Islet precursor cell (in vitro differentiated cells): ENCODE measurements at regions not wholly inside any gene's neighbourhood (a gene's known extent, or its start where the extent isn't known, plus 50 kb on each side); places are given as distances from the start of the nearest gene placed in this dataset.
"Not testable (repeated sequence)": the region's sequence is repeated elsewhere in the genome, so short reads cannot be mapped to it uniquely, and the experiment has no call there.

Experiments
- DNase-seq: peaks from one replicate; pipeline ENCODE4 v3.0.0-alpha.2; 2018

DNA sequence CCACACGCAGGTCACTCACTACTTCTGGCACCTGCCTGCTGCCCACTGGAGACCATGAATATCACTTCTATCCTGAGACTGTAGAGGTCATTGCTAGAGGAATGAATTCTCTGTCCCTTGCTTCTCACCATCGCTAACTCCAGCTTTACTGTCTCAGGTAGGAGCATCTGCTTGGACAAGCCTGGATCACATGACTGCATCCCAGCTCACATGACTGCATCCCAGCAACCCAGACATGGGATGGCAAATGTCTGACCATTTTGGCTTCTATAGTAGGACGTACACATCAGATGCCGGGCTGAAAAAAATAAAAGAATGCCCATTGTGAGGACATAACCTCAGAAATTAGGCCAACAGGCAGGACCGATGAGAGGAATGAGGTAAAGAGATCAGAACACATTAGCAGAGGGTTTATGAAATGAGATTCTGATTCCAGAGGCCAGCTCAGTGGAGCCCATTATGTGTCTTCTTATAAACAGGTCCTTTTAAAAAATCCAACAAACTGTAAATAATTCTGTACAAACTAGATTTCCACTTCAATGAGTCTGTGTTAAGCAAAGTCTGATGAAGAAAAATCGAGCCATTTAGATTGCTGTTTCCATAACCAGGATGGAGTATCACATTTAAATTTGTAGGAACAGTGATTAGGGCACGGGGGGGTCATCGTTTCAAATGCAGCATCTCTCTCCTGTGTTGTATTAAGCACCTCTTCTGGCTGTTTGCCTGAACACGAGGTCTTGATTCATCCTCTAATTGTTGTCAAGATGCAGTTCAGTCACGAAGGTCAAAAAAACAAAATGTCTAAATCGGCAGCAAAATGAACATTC is 126.7 kb downstream of the MTHFS start:
- DNase-seq: no peak

DNA sequence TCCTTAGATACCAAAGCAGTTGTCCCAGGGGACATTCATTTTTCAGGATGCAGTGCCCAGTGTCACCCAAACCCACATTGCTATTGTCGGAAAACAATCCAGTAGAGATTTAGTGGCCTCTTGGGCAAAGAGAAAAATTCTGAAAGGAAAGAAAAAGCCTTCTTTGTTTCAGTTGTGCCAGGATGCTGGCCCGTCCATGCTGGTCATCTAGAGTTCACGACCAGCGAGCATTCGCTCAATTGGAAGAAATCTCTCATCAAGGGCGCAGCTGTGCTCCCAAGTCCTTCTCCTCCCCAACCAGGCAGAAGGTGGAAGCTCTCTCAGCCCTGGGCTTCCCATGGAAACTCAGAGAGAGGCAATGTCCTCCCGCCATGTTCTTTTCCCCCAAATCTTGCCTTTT is 123.7 kb downstream of the MTHFS start:
- DNase-seq: no peak

DNA sequence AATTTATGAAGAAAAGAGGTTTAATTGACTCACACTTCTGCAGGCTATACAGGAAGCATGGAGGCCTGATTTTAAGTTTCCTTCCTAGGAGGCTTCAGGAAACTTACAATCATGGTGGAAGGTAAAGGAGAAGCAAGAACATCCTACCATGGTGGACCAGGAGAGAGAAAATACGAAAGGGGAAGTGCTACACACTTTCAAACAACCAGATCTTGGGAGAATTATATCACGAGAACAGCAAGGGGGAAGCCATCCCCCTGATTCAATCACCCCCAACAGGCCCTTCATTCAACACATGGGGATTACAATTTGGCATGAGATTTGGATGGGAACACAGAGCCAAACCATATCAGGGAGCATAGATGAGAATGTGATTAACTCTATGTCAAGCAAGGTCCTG is 121.0 kb downstream of the MTHFS start:
- no peak for DNase-seq

DNA sequence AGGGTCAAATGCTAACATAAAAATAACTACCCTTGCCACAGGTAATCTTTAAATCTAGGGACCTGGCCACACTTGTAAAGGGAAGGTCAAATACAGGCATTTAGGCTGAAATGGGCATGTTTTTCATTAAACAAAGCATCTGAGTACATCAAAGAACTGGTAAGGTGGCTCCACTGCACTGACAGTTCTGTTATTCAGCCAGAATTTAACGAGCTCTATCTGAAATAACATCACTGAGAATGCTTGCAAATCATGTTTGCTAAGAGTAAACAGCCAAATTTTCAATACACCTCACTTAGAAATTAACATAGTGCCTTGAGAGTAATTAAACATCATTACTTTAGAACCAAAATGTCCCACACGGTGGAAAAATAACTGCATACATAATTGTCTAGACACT is 118.9 kb downstream of the MTHFS start:
- DNase-seq: no peak

DNA sequence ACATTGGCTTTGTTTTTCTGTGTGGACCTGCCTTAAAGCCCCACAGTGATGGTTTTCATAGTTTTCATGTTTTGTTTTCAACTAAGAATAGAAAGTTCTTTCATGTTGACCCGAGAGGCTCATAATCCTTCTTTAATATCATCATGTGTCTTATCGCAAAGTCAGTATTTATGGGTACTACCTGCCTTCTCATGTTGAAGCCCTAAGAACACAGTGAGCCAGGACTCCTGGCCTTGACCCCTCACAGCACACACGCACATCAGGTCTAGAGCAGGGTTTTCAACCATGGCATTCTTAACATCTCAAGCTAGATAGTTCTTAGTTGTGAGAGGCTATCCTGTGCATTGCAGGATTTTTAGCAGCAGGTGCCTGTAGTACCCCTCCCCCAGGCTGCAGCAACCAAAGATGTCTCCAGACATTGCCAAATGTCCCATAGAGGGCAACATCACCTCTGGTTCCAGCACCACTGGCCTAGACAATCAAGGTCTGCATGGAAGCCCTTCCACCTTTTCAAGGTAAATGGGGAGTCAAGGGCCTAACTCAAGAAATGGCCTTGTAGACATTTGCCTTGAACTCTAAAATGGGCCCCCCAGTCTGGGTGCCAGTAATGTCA is 118.3 kb downstream of the MTHFS start:
- no peak for DNase-seq

DNA sequence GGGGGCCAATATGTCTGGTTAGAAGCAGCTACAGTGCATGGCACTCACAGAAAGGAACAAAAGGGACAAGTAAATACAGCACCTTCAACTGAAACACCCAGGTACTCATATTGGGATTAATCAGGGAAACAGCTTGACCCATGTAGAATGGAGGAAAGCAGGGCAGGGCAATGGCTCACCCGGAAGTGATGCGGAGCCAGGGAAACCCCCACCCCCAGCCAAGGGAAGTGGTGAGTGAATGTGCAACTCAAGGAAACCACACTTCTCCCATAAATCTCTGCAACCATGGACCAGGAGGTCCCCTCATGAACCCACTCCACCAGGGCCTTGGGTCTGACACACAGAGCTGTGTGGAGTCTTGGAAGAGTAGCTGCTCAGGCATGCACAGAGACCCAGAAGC is 117.1 kb downstream of the MTHFS start:
- no peak for DNase-seq

DNA sequence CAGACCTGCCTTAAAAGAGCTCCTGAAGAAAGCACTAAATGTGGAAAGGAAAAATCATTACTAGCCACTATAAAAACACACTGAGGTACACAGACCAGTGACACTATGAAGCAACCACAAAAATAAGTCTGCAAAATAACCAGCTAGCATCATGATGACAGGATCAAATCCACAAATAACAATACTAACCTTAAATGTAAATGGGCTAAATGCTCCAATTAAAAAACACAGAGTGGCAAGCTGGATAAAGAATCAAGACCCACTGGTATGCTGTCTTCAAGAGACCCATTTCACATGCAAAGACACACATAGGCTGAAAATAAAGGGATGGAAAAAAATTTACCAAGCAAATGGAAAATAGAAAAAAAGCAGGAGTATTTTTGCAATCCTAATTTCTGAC is 114.5 kb downstream of the MTHFS start:
- DNase-seq: not testable (repeated sequence)
